DOHH2 (cell line): ENCODE measurements at regions not wholly inside any gene's neighbourhood (a gene's known extent, or its start where the extent isn't known, plus 50 kb on each side); places are given as distances from the start of the nearest gene placed in this dataset.

Experiments
- H3F3A ChIP-seq: fragments of 200-600 bp; sonication (generic), shearing (Covaris generic); 2 replicates; pipeline ENCODE4 v1.6.0; 2016; ENCODE audit warnings: antibody characterized with exemption, mild to moderate bottlenecking; ENCODE audit not compliant: control insufficient read depth, insufficient read depth
- H3K27ac ChIP-seq: fragments of 200-600 bp; sonication (generic); 2 replicates; pipeline ENCODE4 v1.5.1; 2014; ENCODE audit warnings: low read depth, mild to moderate bottlenecking, low read length, moderate library complexity
- H3K27me3 ChIP-seq: fragments of 200-600 bp; sonication (generic); 2 replicates; pipeline ENCODE4 v1.6.1; 2014; ENCODE audit warnings: mild to moderate bottlenecking, low read length, mixed read lengths; ENCODE audit not compliant: control insufficient read depth
- H3K36me3 ChIP-seq: fragments of 200-600 bp; sonication (generic); 2 replicates; pipeline ENCODE4 v1.6.1; 2014; ENCODE audit warnings: mild to moderate bottlenecking, low read length, moderate library complexity, mixed read lengths; ENCODE audit not compliant: control insufficient read depth
- H3K4me1 ChIP-seq: fragments of 200-600 bp; sonication (generic); 2 replicates; pipeline ENCODE4 v1.6.1; 2014; ENCODE audit warnings: mild to moderate bottlenecking, low read length, mixed read lengths; ENCODE audit not compliant: control insufficient read depth
- H3K4me2 ChIP-seq: fragments of 200-600 bp; sonication (generic); 2 replicates; pipeline ENCODE4 v1.6.0; 2014; ENCODE audit warnings: mild to moderate bottlenecking, low read length, moderate library complexity
- H3K4me3 ChIP-seq: fragments of 200-600 bp; sonication (generic); 2 replicates; pipeline ENCODE4 v1.5.1; 2014; ENCODE audit warnings: mild to moderate bottlenecking, low read length, mixed read lengths
- H3K79me2 ChIP-seq: fragments of 200-600 bp; sonication (generic); 2 replicates; pipeline ENCODE4 v1.6.1; 2014; ENCODE audit warnings: mild to moderate bottlenecking, low read length, mixed read lengths; ENCODE audit not compliant: control insufficient read depth
- H3K9me2 ChIP-seq: fragments of 200-600 bp; sonication (generic); replicated peaks from 2 replicates; pipeline ENCODE4 v1.6.1; 2014; ENCODE audit warnings: mild to moderate bottlenecking, low read length, mixed read lengths; ENCODE audit not compliant: control insufficient read depth
- H3K9me3 ChIP-seq: fragments of 200-600 bp; sonication (generic); 2 replicates; pipeline ENCODE4 v1.6.1; 2014; ENCODE audit warnings: antibody characterized with exemption, low read length, mixed read lengths; ENCODE audit not compliant: control insufficient read depth, insufficient read depth
- H4K20me1 ChIP-seq: fragments of 200-600 bp; sonication (generic); 2 replicates; pipeline ENCODE4 v1.6.0; 2014; ENCODE audit warnings: low read depth, mild to moderate bottlenecking, antibody characterized with exemption, low read length, moderate library complexity; ENCODE audit not compliant: control insufficient read depth, insufficient read depth
- EZH2phosphoT487 ChIP-seq: fragments of 200-600 bp; sonication (generic); IDR thresholded peaks from 2 replicates; pipeline ENCODE4 v1.6.1; 2017; ENCODE audit warnings: borderline replicate concordance, mild to moderate bottlenecking, antibody characterized with exemption, low read length, moderate library complexity, mixed read lengths
- TF ChIP-seq, protein P1 (sequence below): fragments of 200-600 bp; sonication (generic); IDR thresholded peaks from one replicate; pipeline ENCODE4 v1.5.1; 2014; ENCODE audit warnings: antibody characterized with exemption, mild to moderate bottlenecking, low read depth, low read length; ENCODE audit not compliant: poor library complexity, severe bottlenecking

GRCh38 chr4:33407496-33407895 lies 2687.3 kb downstream of the PCDH7 start:
- no peak for TF ChIP-seq EZH2phosphoT487
- TF ChIP-seq, protein P1, sequence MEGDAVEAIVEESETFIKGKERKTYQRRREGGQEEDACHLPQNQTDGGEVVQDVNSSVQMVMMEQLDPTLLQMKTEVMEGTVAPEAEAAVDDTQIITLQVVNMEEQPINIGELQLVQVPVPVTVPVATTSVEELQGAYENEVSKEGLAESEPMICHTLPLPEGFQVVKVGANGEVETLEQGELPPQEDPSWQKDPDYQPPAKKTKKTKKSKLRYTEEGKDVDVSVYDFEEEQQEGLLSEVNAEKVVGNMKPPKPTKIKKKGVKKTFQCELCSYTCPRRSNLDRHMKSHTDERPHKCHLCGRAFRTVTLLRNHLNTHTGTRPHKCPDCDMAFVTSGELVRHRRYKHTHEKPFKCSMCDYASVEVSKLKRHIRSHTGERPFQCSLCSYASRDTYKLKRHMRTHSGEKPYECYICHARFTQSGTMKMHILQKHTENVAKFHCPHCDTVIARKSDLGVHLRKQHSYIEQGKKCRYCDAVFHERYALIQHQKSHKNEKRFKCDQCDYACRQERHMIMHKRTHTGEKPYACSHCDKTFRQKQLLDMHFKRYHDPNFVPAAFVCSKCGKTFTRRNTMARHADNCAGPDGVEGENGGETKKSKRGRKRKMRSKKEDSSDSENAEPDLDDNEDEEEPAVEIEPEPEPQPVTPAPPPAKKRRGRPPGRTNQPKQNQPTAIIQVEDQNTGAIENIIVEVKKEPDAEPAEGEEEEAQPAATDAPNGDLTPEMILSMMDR, result no peak

GRCh38 chr4:33411182-33411581 lies 2691.0 kb downstream of the PCDH7 start:
- H3K4me2 ChIP-seq, result no peak overlapping the region
- no peaks in the 10 kb centered on the region for H3K9me3 ChIP-seq
- TF ChIP-seq, protein P1, result no peak
- TF ChIP-seq EZH2phosphoT487, result no peak
- H3K4me3 ChIP-seq, result no peak overlapping the region
- H3K27ac ChIP-seq, result no peak overlapping the region
- H4K20me1 ChIP-seq, result no peaks in the 10 kb centered on the region
- no peaks in the 10 kb centered on the region for H3K79me2 ChIP-seq
- no peaks in the 10 kb centered on the region for H3K27me3 ChIP-seq
- H3K9me2 ChIP-seq, result no peaks in the 10 kb centered on the region
- no peaks in the 10 kb centered on the region for H3K4me1 ChIP-seq
- H3K36me3 ChIP-seq, result no peaks in the 10 kb centered on the region
- no peaks in the 10 kb centered on the region for H3F3A ChIP-seq

More at GRCh38 chr4:33407496-33407895, 2687.3 kb downstream of the PCDH7 start:
- Histone ChIP-seq H3K4me1 (no peaks in the 10 kb centered on the region), H3K4me3 (no peak overlapping the region), H3K4me2 (no peak overlapping the region), H3K36me3 (no peaks in the 10 kb centered on the region), H3F3A (no peaks in the 10 kb centered on the region), H3K9me2 (no peaks in the 10 kb centered on the region), H3K79me2 (no peaks in the 10 kb centered on the region), H3K9me3 (no peaks in the 10 kb centered on the region), H3K27ac (no peak overlapping the region), H4K20me1 (no peaks in the 10 kb centered on the region), H3K27me3 (no peaks in the 10 kb centered on the region)

- TF ChIP-seq, protein P1, result no peak
- no peak for TF ChIP-seq EZH2phosphoT487
- H4K20me1 ChIP-seq, result no peaks in the 10 kb centered on the region
- no peaks in the 10 kb centered on the region for H3K36me3 ChIP-seq
- no peaks in the 10 kb centered on the region for H3F3A ChIP-seq
- no peaks in the 10 kb centered on the region for H3K27me3 ChIP-seq
- no peak overlapping the region for H3K4me2 ChIP-seq
- no peaks in the 10 kb centered on the region for H3K4me1 ChIP-seq
- H3K27ac ChIP-seq, result no peak overlapping the region
- no peaks in the 10 kb centered on the region for H3K9me2 ChIP-seq
- H3K79me2 ChIP-seq, result no peaks in the 10 kb centered on the region
- no peaks in the 10 kb centered on the region for H3K9me3 ChIP-seq
- H3K4me3 ChIP-seq, result no peak overlapping the region
Measured at GRCh38 chr4:33421887-33422286, 2701.7 kb downstream of the PCDH7 start.
